ENCODE measurements at regions not wholly inside any gene's neighbourhood (a gene's known extent, or its start where the extent isn't known, plus 50 kb on each side); places are given as distances from the start of the nearest gene placed in this dataset.
A peak's percentile ranks its signal among the peaks of the same experiment; 100 is the strongest.

- WGBS (ENCODE audit: extremely low coverage, insufficient coverage, insufficient read length): no CpG with 5 or more reads among the region's 1 CpG
- Histone ChIP-seq H4K8ac (ENCODE audit: low read depth, low read length) (no peak overlapping the region), H3K27ac (ENCODE audit: low read depth, low read length) (no peak overlapping the region), H2BK12ac (ENCODE audit: low read length) (no peak overlapping the region), H3K14ac (ENCODE audit: low read length) (no peak overlapping the region), H3K9me3 (ENCODE audit: insufficient read depth, low read depth, low read length) (no peaks in the 10 kb centered on the region), H2BK5ac (ENCODE audit: low read depth, low read length, poor library complexity) (no peak overlapping the region), H3K79me1 (ENCODE audit: low read length) (no peaks in the 10 kb centered on the region), H3K4me3 (ENCODE audit: low read depth, low read length) (no peak overlapping the region), H3K27me3 (ENCODE audit: insufficient read depth, low read length) (no peaks in the 10 kb centered on the region), H3K36me3 (ENCODE audit: control insufficient read depth in 1 of 2, insufficient read depth in 2 of 2, low read length in 2 of 2) (no peaks in the 10 kb centered on the region), H3K18ac (ENCODE audit: low read length) (no peak overlapping the region), H3K9ac (ENCODE audit: low read length) (no peak overlapping the region), H3K79me2 (ENCODE audit: control insufficient read depth, insufficient read depth, low read length, poor library complexity) (no peaks in the 10 kb centered on the region), H3K23ac (ENCODE audit: low read length) (no peak overlapping the region), H4K12ac (ENCODE audit: low read depth, low read length) (no peak overlapping the region), H2AK5ac (ENCODE audit: low read length) (no peak overlapping the region), H2AFZ (ENCODE audit: insufficient read depth, low read length, poor library complexity) (no peak overlapping the region), H3K4me1 (ENCODE audit: control insufficient read depth in 1 of 2, insufficient read depth in 2 of 2, low read length in 2 of 2) (no peaks in the 10 kb centered on the region), H3K4me2 (ENCODE audit: low read length) (no peak overlapping the region), H3K4ac (ENCODE audit: low read depth, low read length) (no peak overlapping the region), H2BK120ac (ENCODE audit: insufficient read depth, low read length, poor library complexity) (no peak overlapping the region), H4K91ac (ENCODE audit: low read depth, low read length) (no peak overlapping the region)
- DNase-seq: no peak
Observed at GRCh38 chr10:61350068-61350467, 103.1 kb downstream of the TMEM26 start.

- no peak overlapping the region for H4K12ac ChIP-seq (ENCODE audit: low read depth, low read length)
- no peak for DNase-seq
Observed at GRCh38 chr10:61346796-61347413, 106.3 kb downstream of the TMEM26 start.

GRCh38 chr10:61343796-61344195 is 109.4 kb downstream of the TMEM26 start:
- DNase-seq: peak; percentile 12 to 47
- H3K27me3 ChIP-seq (ENCODE audit: insufficient read depth, low read length): no peaks in the 10 kb centered on the region
- no peaks in the 10 kb centered on the region for H3K9me3 ChIP-seq (ENCODE audit: insufficient read depth, low read depth, low read length)
- no peak overlapping the region for H4K8ac ChIP-seq (ENCODE audit: low read depth, low read length)
- no peak overlapping the region for H2AK5ac ChIP-seq (ENCODE audit: low read length)
- H2BK5ac ChIP-seq (ENCODE audit: low read depth, low read length, poor library complexity): no peak overlapping the region
- H3K14ac ChIP-seq (ENCODE audit: low read length): no peak overlapping the region
- H3K79me1 ChIP-seq (ENCODE audit: low read length): no peaks in the 10 kb centered on the region
- no peak overlapping the region for H3K4ac ChIP-seq (ENCODE audit: low read depth, low read length)
- no peak overlapping the region for H3K23ac ChIP-seq (ENCODE audit: low read length)
- no peak overlapping the region for H4K12ac ChIP-seq (ENCODE audit: low read depth, low read length)
- H3K18ac ChIP-seq (ENCODE audit: low read length): no peak overlapping the region
- no peak overlapping the region for H3K4me3 ChIP-seq (ENCODE audit: low read depth, low read length)
- H3K79me2 ChIP-seq (ENCODE audit: control insufficient read depth, insufficient read depth, low read length, poor library complexity): no peaks in the 10 kb centered on the region
- H3K9ac ChIP-seq (ENCODE audit: low read length): no peak overlapping the region
- no peak overlapping the region for H3K4me2 ChIP-seq (ENCODE audit: low read length)
- H3K4me1 ChIP-seq (ENCODE audit: control insufficient read depth in 1 of 2, insufficient read depth in 2 of 2, low read length in 2 of 2): no peaks in the 10 kb centered on the region
- WGBS (ENCODE audit: extremely low coverage, insufficient coverage, insufficient read length): no CpG with 5 or more reads among the region's 3 CpGs
- H3K36me3 ChIP-seq (ENCODE audit: control insufficient read depth in 1 of 2, insufficient read depth in 2 of 2, low read length in 2 of 2): no peaks in the 10 kb centered on the region
- no peak overlapping the region for H2AFZ ChIP-seq (ENCODE audit: insufficient read depth, low read length, poor library complexity)
- H2BK120ac ChIP-seq (ENCODE audit: insufficient read depth, low read length, poor library complexity): no peak overlapping the region
- H3K27ac ChIP-seq (ENCODE audit: low read depth, low read length): no peak overlapping the region
- no peak overlapping the region for H2BK12ac ChIP-seq (ENCODE audit: low read length)
- H4K91ac ChIP-seq (ENCODE audit: low read depth, low read length): no peak overlapping the region

More at GRCh38 chr10:61346796-61347413, 106.3 kb downstream of the TMEM26 start:
- no peak overlapping the region for H4K91ac ChIP-seq (ENCODE audit: low read depth, low read length)
- H3K9ac ChIP-seq (ENCODE audit: low read length): no peak overlapping the region
- H3K23ac ChIP-seq (ENCODE audit: low read length): no peak overlapping the region
- H2BK12ac ChIP-seq (ENCODE audit: low read length): no peak overlapping the region
- H2BK120ac ChIP-seq (ENCODE audit: insufficient read depth, low read length, poor library complexity): no peak overlapping the region
- H2BK5ac ChIP-seq (ENCODE audit: low read depth, low read length, poor library complexity): no peak overlapping the region
- no peak overlapping the region for H3K4me3 ChIP-seq (ENCODE audit: low read depth, low read length)
- H3K4ac ChIP-seq (ENCODE audit: low read depth, low read length): no peak overlapping the region
- no peaks in the 10 kb centered on the region for H3K79me2 ChIP-seq (ENCODE audit: control insufficient read depth, insufficient read depth, low read length, poor library complexity)
- no peaks in the 10 kb centered on the region for H3K36me3 ChIP-seq (ENCODE audit: control insufficient read depth in 1 of 2, insufficient read depth in 2 of 2, low read length in 2 of 2)
- H3K27me3 ChIP-seq (ENCODE audit: insufficient read depth, low read length): no peaks in the 10 kb centered on the region
- H3K4me1 ChIP-seq (ENCODE audit: control insufficient read depth in 1 of 2, insufficient read depth in 2 of 2, low read length in 2 of 2): no peaks in the 10 kb centered on the region
- no peak overlapping the region for H2AFZ ChIP-seq (ENCODE audit: insufficient read depth, low read length, poor library complexity)
- no CpG with 5 or more reads among the region's 3 CpGs for WGBS (ENCODE audit: extremely low coverage, insufficient coverage, insufficient read length)
- H4K8ac ChIP-seq (ENCODE audit: low read depth, low read length): no peak overlapping the region
- no peak overlapping the region for H3K4me2 ChIP-seq (ENCODE audit: low read length)
- no peak overlapping the region for H2AK5ac ChIP-seq (ENCODE audit: low read length)
- no peak overlapping the region for H3K14ac ChIP-seq (ENCODE audit: low read length)
- no peaks in the 10 kb centered on the region for H3K79me1 ChIP-seq (ENCODE audit: low read length)
- no peak overlapping the region for H3K27ac ChIP-seq (ENCODE audit: low read depth, low read length)
- no peak overlapping the region for H3K18ac ChIP-seq (ENCODE audit: low read length)
- no peaks in the 10 kb centered on the region for H3K9me3 ChIP-seq (ENCODE audit: insufficient read depth, low read depth, low read length)

- Histone ChIP-seq H3K27me3 (ENCODE audit: insufficient read depth, low read length) (no peaks in the 10 kb centered on the region), H3K4me2 (ENCODE audit: low read length) (no peak overlapping the region), H3K4me1 (ENCODE audit: control insufficient read depth in 1 of 2, insufficient read depth in 2 of 2, low read length in 2 of 2) (no peaks in the 10 kb centered on the region), H3K4ac (ENCODE audit: low read depth, low read length) (no peak overlapping the region), H4K8ac (ENCODE audit: low read depth, low read length) (no peak overlapping the region), H2BK5ac (ENCODE audit: low read depth, low read length, poor library complexity) (no peak overlapping the region), H3K23ac (ENCODE audit: low read length) (no peak overlapping the region), H4K91ac (ENCODE audit: low read depth, low read length) (no peak overlapping the region), H2BK120ac (ENCODE audit: insufficient read depth, low read length, poor library complexity) (no peak overlapping the region), H4K12ac (ENCODE audit: low read depth, low read length) (no peak overlapping the region), H3K4me3 (ENCODE audit: low read depth, low read length) (no peak overlapping the region), H2AFZ (ENCODE audit: insufficient read depth, low read length, poor library complexity) (no peak overlapping the region), H3K79me2 (ENCODE audit: control insufficient read depth, insufficient read depth, low read length, poor library complexity) (no peaks in the 10 kb centered on the region), H2BK12ac (ENCODE audit: low read length) (no peak overlapping the region), H3K36me3 (ENCODE audit: control insufficient read depth in 1 of 2, insufficient read depth in 2 of 2, low read length in 2 of 2) (no peaks in the 10 kb centered on the region), H3K14ac (ENCODE audit: low read length) (no peak overlapping the region), H3K18ac (ENCODE audit: low read length) (no peak overlapping the region), H2AK5ac (ENCODE audit: low read length) (no peak overlapping the region), H3K27ac (ENCODE audit: low read depth, low read length) (no peak overlapping the region), H3K9ac (ENCODE audit: low read length) (no peak overlapping the region), H3K79me1 (ENCODE audit: low read length) (no peaks in the 10 kb centered on the region), H3K9me3 (ENCODE audit: insufficient read depth, low read depth, low read length) (no peaks in the 10 kb centered on the region)
- WGBS (ENCODE audit: extremely low coverage, insufficient coverage, insufficient read length): no CpG with 5 or more reads among the region's 5 CpGs
- DNase-seq: no peak
Observed at GRCh38 chr10:61342858-61343572, 110.2 kb downstream of the TMEM26 start.

Measured in trophoblast cell (in vitro differentiated cells and primary cell).